Prostate gland (tissue), 2 donors: ENCODE measurements at regions not wholly inside any gene's neighbourhood (a gene's known extent, or its start where the extent isn't known, plus 50 kb on each side); places are given as distances from the start of the nearest gene placed in this dataset.
"Not testable (repeated sequence)": the region's sequence is repeated elsewhere in the genome, so short reads cannot be mapped to it uniquely, and the experiment has no call there.

ENCODE experiments used
- DNase-seq: peaks from one replicate; pipeline ENCODE4 v3.0.0-alpha.2; 2019; ENCODE audit warnings: low spot score
- H3K27ac ChIP-seq, 2 donors: fragments of 200-600 bp; sonication (generic); 2 replicates each; pipeline ENCODE4 v1.5.1; 2017 to 2019
- H3K27me3 ChIP-seq: fragments of 200-600 bp; sonication (generic); replicated peaks from 2 replicates; pipeline ENCODE4 v1.5.1; 2019; ENCODE audit not compliant: insufficient read depth
- H3K36me3 ChIP-seq, 2 donors: fragments of 200-600 bp; sonication (generic); 1 replicate in 1 of 2; 2 replicates in 1 of 2; pipeline versions ENCODE4 v1.5.1 to v1.8.1; 2017 to 2019
- H3K4me1 ChIP-seq: fragments of 200-600 bp; sonication (generic); replicated peaks from 2 replicates; pipeline ENCODE4 v1.5.1; 2019
- H3K4me3 ChIP-seq, 2 donors: fragments of 200-600 bp; sonication (generic); 2 replicates each; pipeline ENCODE4 v1.5.1; 2017 to 2019
- H3K9me3 ChIP-seq: fragments of 200-600 bp; sonication (generic); 2 replicates; pipeline ENCODE4 v1.5.1; 2017
- POLR2A ChIP-seq: fragments of 450-650 bp; IDR thresholded peaks from one replicate; pipeline ENCODE4 v1.6.1; 2016; ENCODE audit warnings: antibody characterized with exemption, mild to moderate bottlenecking
- POLR2AphosphoS5 ChIP-seq: sonication (generic); formaldehyde crosslinking; IDR thresholded peaks from one replicate; pipeline ENCODE4 v1.6.1; 2017; ENCODE audit warnings: antibody characterized with exemption
- WGBS: methylation state at CpG from one replicate; pipeline ENCODE4 v1.1.5; 2018; 5-methylcytosine and 5-hydroxymethylcytosine counted together
- intact Hi-C: fragments of 100-400 bp; cut with DNase I; formaldehyde crosslinking; loops from one replicate; pipeline ENCODE4 v1.14.2; 2022
- TF ChIP-seq, protein P1 (sequence below), 4 experiments: fragments of 200-600 bp in 2 of 4; fragments of 450-650 bp in 2 of 4; sonication (generic) in 2 of 4; IDR thresholded peaks; 1 replicate in 3 of 4; 2 replicates in 1 of 4; pipeline ENCODE4 v1.5.1; 2016 to 2019; ENCODE audit warnings: antibody characterized with exemption in 4 of 4, mild to moderate bottlenecking in 2 of 4, moderate library complexity in 2 of 4

DNA sequence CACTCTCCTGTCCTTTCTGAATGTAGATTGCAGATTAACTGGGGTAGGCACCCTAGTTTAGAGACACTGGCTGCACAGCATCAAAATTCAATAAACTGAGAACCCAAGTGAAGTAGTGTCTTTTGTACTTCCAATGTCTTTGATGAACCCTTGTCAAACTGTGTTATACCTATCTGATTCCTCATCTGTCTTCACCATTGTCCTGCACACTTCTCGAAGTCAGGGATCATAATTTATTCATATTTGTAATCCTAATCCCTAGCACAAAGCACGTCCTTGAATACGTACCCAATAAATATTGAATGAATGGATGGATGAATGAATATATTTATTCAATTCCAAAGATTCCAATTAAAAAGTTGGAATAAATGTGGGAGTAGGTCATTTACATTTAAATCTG lies 256.6 kb upstream of the PTBP2 start:
- no peak for DNase-seq
- Histone ChIP-seq H3K27ac (no peak overlapping the region), H3K4me1 (no peaks in the 10 kb centered on the region), H3K9me3 (no peaks in the 10 kb centered on the region), H3K27me3 (no peaks in the 10 kb centered on the region), H3K36me3 (no peaks in the 10 kb centered on the region), H3K4me3 (no peak overlapping the region)
- intact Hi-C loops: no loop called here
- 82% methylated on average over 3 of the region's 3 CpGs for WGBS
- TF ChIP-seq POLR2A: no peak
- TF ChIP-seq, protein P1, sequence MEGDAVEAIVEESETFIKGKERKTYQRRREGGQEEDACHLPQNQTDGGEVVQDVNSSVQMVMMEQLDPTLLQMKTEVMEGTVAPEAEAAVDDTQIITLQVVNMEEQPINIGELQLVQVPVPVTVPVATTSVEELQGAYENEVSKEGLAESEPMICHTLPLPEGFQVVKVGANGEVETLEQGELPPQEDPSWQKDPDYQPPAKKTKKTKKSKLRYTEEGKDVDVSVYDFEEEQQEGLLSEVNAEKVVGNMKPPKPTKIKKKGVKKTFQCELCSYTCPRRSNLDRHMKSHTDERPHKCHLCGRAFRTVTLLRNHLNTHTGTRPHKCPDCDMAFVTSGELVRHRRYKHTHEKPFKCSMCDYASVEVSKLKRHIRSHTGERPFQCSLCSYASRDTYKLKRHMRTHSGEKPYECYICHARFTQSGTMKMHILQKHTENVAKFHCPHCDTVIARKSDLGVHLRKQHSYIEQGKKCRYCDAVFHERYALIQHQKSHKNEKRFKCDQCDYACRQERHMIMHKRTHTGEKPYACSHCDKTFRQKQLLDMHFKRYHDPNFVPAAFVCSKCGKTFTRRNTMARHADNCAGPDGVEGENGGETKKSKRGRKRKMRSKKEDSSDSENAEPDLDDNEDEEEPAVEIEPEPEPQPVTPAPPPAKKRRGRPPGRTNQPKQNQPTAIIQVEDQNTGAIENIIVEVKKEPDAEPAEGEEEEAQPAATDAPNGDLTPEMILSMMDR (IDR thresholded peaks at IDR 0.05): no peak
- no peak for TF ChIP-seq POLR2AphosphoS5

DNA sequence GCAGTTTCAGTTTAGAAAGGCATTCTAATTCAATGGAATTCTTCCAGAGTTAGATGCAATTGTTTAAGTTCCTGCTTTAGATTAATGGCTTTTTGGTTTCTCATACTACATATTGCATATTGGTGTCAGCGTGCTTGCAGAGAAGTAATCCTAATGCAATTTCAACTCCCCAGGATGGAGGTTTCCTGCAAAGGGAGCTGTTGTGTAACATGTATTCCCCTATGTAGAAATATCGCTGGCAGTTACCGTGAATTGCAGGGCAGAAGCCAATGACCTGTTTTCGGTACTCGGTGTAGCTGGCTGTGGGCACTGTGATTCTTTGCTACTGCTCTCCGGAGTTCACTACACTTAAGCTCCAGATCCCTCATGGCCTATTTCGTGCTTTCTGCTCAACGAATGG lies 256.1 kb upstream of the PTBP2 start:
- no peak for DNase-seq
- intact Hi-C loops: no loop called here
- H3K4me1 ChIP-seq: no peaks in the 10 kb centered on the region
- no peak overlapping the region for H3K27ac ChIP-seq
- H3K27me3 ChIP-seq: no peaks in the 10 kb centered on the region
- no peaks in the 10 kb centered on the region for H3K9me3 ChIP-seq
- no peaks in the 10 kb centered on the region for H3K36me3 ChIP-seq
- H3K4me3 ChIP-seq: no peak overlapping the region
- TF ChIP-seq POLR2A (no peak), POLR2AphosphoS5 (no peak)
- TF ChIP-seq, protein P1 (IDR thresholded peaks at IDR 0.05): no peak
- 92% methylated on average over 8 of the region's 8 CpGs for WGBS

DNA sequence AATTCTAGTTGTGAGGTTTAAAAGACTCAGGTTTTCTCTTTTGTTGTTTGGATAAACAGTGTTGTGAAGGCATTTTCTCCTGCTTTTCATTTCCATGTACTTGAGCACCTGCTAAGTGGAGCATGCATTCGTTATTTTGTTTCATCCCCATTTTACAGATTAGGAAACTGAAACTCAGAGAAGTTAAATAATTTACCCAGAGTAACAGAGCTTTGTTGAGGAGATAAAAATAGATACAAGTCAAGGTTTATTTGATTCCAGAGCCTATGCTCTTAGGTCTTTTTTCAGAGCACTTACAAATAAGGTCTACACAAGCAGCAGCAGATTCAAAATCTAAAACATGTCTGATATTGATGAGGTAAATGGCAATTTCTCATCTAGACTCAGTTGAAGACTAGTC lies 254.7 kb upstream of the PTBP2 start:
- no peak overlapping the region for H3K4me3 ChIP-seq
- no peak for DNase-seq
- intact Hi-C loops: no loop called here
- no peaks in the 10 kb centered on the region for H3K36me3 ChIP-seq
- H3K4me1 ChIP-seq: no peaks in the 10 kb centered on the region
- H3K27ac ChIP-seq: no peak overlapping the region
- H3K9me3 ChIP-seq: no peaks in the 10 kb centered on the region
- TF ChIP-seq POLR2A: no peak
- TF ChIP-seq POLR2AphosphoS5: no peak
- TF ChIP-seq, protein P1 (IDR thresholded peaks at IDR 0.05): no peak
- no peaks in the 10 kb centered on the region for H3K27me3 ChIP-seq
- WGBS: 89% methylated on average over 1 of the region's 1 CpG

DNA sequence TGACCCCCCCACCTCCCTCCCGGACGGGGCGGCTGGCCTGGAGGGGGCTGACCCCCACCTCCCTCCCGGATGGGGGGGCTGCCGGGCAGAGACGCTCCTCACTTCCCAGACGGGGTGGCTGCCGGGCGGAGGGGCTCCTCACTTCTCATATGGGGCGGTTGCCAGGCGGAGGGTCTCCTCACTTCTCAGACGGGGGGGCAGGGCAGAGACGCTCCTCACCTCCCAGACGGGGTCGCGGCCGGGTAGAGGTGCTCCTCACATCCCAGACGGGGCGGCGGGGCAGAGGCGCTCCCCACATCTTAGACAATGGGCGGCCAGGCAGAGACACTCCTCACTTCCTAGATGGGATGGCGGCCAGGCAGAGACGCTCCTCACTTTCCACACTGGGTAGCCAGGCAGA lies 251.9 kb upstream of the PTBP2 start:
- H3K9me3 ChIP-seq, H3K36me3 ChIP-seq, H3K4me3 ChIP-seq, H3K27ac ChIP-seq, DNase-seq, H3K4me1 ChIP-seq, intact Hi-C loops, H3K27me3 ChIP-seq: not testable (repeated sequence)
- WGBS: 100% methylated on average over 15 of the region's 24 CpGs

DNA sequence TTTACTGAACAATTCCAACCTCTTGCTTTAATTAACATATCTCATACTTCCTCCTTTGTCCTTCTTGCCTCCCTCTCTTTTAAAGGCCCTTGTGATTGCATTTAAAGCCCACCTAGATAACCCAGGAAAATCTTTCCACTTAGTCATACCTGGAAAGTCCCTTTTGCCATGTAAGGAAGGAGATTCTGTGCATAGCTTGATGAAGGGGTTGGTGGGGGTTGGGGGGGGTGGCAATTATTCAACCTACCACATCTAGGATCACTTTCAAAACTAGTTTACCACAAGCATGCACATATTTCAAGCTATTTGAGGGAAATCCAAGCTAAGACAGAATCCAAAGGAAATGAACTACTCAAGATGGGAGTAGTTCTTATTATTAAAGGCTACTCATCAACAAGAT lies 249.1 kb upstream of the PTBP2 start:
- Histone ChIP-seq H3K27ac (no peak overlapping the region), H3K27me3 (no peaks in the 10 kb centered on the region), H3K36me3 (no peaks in the 10 kb centered on the region), H3K9me3 (no peaks in the 10 kb centered on the region), H3K4me3 (no peak overlapping the region), H3K4me1 (no peaks in the 10 kb centered on the region)
- TF ChIP-seq, protein P1 (IDR thresholded peaks at IDR 0.05): no peak
- no peak for DNase-seq
- intact Hi-C loops: no loop called here
